HUES6 (cell line): ENCODE measurements at regions not wholly inside any gene's neighbourhood (a gene's known extent, or its start where the extent isn't known, plus 50 kb on each side); places are given as distances from the start of the nearest gene placed in this dataset.
A peak's percentile ranks its signal among the peaks of the same experiment; 100 is the strongest.

Source experiments
- H3K27ac ChIP-seq: 2 replicates; pipeline ENCODE4 v1.7.0; 2013; ENCODE audit warnings: low read depth, mild to moderate bottlenecking, low read length, inconsistent platforms
- H3K27me3 ChIP-seq: 2 replicates; pipeline ENCODE4 v1.6.1; 2013; ENCODE audit warnings: low read length; ENCODE audit not compliant: control insufficient read depth, insufficient read depth
- H3K36me3 ChIP-seq: 2 replicates; pipeline ENCODE4 v1.6.1; 2013; ENCODE audit warnings: low read length; ENCODE audit not compliant: control insufficient read depth, insufficient read depth
- H3K4me1 ChIP-seq: 2 replicates; pipeline ENCODE4 v1.6.1; 2013; ENCODE audit warnings: low read length; ENCODE audit not compliant: control insufficient read depth, insufficient read depth
- H3K4me3 ChIP-seq: 2 replicates; pipeline ENCODE4 v1.5.1; 2013; ENCODE audit warnings: low read depth, low read length
- H3K9ac ChIP-seq: one replicate; pipeline ENCODE4 v1.6.1; 2013; ENCODE audit warnings: mild to moderate bottlenecking, low read length
- H3K9me3 ChIP-seq: 2 replicates; pipeline ENCODE4 v1.6.1; 2013; ENCODE audit warnings: low read depth, low read length; ENCODE audit not compliant: control insufficient read depth, insufficient read depth

- H3K27me3 ChIP-seq, result peaks cover 60% of the 10 kb centered on the region
- H3K4me1 ChIP-seq, result peaks cover 11% of the 10 kb centered on the region
Observed at GRCh38 chr17:56674401-56674925, 81.0 kb downstream of the NOG start.

DNA sequence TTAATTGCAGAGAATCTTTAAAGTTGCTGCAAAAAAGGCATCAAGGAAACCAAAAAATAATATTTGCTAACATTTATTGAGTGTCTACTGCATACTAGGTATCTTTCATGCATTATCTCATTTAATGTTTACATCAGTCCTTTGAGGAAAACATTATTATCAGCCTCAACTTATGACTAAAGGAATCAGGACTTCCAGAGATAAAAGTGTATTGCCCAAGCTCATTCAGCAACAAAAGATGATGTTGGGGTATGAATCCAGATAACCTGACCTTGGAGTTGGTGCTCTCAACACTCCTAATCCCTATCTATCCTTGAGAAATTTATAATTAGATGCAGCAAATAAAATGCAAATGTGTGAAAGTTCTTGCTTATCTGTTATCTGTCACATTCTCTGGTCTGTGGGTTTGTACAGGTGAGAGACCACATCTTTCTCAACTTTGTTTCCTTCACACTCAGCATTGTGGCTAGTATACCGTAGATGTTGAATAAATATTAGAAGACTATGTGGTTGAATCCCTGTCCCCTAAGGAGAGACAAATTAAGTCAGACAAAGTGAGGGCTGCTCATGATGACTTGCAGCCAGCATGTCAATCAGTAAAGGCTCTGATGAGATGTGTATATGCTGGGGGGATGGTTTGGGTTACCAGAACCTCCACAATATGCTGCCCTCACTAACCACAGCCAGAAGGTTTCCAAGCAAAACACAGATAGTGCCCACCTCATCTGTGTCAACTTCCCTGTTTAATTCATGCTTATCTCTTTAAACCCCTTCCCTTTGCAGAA lies 82.6 kb downstream of the NOG start:
- H3K9me3 ChIP-seq, result no peaks in the 10 kb centered on the region
- H3K4me3 ChIP-seq, result no peak overlapping the region
- peaks cover 71% of the 10 kb centered on the region for H3K27me3 ChIP-seq
- no peaks in the 10 kb centered on the region for H3K36me3 ChIP-seq
- no peak overlapping the region for H3K9ac ChIP-seq
- peaks cover 11% of the 10 kb centered on the region for H3K4me1 ChIP-seq
- no peak overlapping the region for H3K27ac ChIP-seq

More at GRCh38 chr17:56674401-56674925, 81.0 kb downstream of the NOG start:
- Histone ChIP-seq H3K27ac (no peak overlapping the region), H3K36me3 (no peaks in the 10 kb centered on the region), H3K4me3 (no peak overlapping the region), H3K9ac (no peak overlapping the region), H3K9me3 (no peaks in the 10 kb centered on the region)

DNA sequence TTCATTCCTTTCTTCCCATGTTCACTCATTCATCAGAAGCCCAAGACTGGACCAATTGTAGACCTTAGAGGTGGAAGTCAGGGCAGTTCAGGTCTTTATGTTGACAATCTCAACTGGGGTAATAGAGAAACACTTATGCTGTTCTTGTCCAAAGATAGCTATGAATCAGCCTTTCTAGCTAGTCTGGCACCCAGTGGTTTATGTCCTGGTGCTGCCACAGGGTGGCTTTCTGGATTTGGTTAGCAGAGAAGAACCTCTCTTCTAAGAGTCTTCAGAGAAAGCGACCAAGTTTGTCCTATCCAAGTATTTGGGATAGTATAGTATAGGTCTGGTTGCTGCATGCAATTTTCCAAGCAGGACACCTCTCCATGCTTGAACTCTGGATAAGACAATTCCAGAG lies 83.3 kb downstream of the NOG start:
- Histone ChIP-seq H3K9ac (no peak overlapping the region), H3K27me3 (peaks cover 71% of the 10 kb centered on the region), H3K9me3 (no peaks in the 10 kb centered on the region), H3K36me3 (no peaks in the 10 kb centered on the region), H3K4me3 (no peak overlapping the region), H3K4me1 (peaks cover 11% of the 10 kb centered on the region), H3K27ac (no peak overlapping the region)

- H3K4me1 ChIP-seq, result peaks cover 11% of the 10 kb centered on the region
- H3K9ac ChIP-seq, result peak overlapping the region; percentile 14
- H3K27ac ChIP-seq, result no peak overlapping the region
- H3K4me3 ChIP-seq, result peak overlapping the region; percentile 60
- H3K9me3 ChIP-seq, result no peaks in the 10 kb centered on the region
- no peaks in the 10 kb centered on the region for H3K36me3 ChIP-seq
- peaks cover 65% of the 10 kb centered on the region for H3K27me3 ChIP-seq
Observed at GRCh38 chr17:56678249-56679114, 85.0 kb downstream of the NOG start.

- peaks cover 62% of the 10 kb centered on the region for H3K27me3 ChIP-seq
- H3K27ac ChIP-seq, result no peak overlapping the region
- H3K4me3 ChIP-seq, result peak overlapping the region; percentile 60
- peaks cover 11% of the 10 kb centered on the region for H3K4me1 ChIP-seq
- H3K9me3 ChIP-seq, result no peaks in the 10 kb centered on the region
- no peaks in the 10 kb centered on the region for H3K36me3 ChIP-seq
- H3K9ac ChIP-seq, result peak overlapping the region; percentile 14
Observed at GRCh38 chr17:56679115-56679776, 85.7 kb downstream of the NOG start.

- Histone ChIP-seq H3K27me3 (peaks cover 57% of the 10 kb centered on the region), H3K4me1 (peaks cover 11% of the 10 kb centered on the region), H3K9ac (no peak overlapping the region), H3K36me3 (no peaks in the 10 kb centered on the region), H3K9me3 (no peaks in the 10 kb centered on the region), H3K27ac (no peak overlapping the region), H3K4me3 (no peak overlapping the region)
Observed at GRCh38 chr17:56679777-56680422, 86.4 kb downstream of the NOG start.

DNA sequence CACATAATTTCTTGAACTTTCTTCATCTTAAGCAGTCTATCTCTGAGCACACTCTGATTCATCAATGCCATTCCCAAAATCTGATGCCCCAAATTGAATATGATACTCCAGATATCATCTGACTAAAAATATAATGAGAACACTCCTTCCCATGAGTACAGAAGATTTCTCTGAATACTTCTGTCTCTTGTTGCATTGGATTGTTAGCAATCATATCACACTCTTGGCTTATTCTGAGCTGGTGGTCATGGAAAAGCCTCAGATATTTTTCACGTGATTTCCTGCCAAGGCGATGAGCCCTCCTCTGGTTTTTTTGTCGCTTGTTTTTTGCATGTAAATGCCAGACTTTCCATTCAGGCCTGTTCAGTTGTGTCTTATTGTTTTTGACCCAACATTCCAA lies 87.2 kb downstream of the NOG start:
- no peaks in the 10 kb centered on the region for H3K9me3 ChIP-seq
- peaks cover 49% of the 10 kb centered on the region for H3K27me3 ChIP-seq
- H3K9ac ChIP-seq, result no peak overlapping the region
- no peak overlapping the region for H3K27ac ChIP-seq
- H3K4me1 ChIP-seq, result peaks cover 11% of the 10 kb centered on the region
- H3K4me3 ChIP-seq, result no peak overlapping the region
- H3K36me3 ChIP-seq, result no peaks in the 10 kb centered on the region

DNA sequence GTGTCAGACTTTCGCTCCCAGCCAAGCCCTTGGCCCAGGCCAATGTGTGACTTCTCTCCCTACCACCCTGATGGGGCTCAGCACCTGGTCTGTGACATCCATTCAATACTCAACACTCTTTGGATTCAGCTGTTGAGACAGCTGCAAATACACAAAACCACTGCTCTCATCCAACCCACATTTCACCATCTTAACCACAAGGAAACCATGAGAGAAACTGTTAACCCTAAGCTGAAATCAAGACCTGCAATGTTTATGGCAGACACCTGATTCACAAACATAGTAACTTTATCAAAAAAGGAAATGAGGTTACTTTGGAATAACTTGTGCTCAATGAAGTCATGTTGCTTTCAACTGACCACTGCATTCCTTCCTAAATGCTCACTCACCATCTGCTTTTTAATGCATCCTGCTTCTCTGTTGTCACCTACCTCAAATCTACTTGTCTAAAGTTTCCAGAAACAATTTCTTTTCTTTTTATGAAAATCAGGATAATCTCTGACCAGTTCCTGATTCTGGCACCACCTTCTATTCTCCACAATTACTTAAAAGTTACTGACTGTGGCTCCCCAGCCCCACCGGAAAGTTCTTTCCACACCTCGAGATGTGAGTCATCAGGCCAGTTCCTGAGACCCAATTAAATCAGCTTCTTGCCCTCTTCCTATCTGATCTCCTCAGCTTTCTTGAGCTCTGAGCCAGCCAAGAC lies 88.2 kb downstream of the NOG start:
- Histone ChIP-seq H3K4me1 (peaks cover 11% of the 10 kb centered on the region), H3K36me3 (no peaks in the 10 kb centered on the region), H3K27ac (no peak overlapping the region), H3K9ac (no peak overlapping the region), H3K9me3 (no peaks in the 10 kb centered on the region), H3K27me3 (peaks cover 39% of the 10 kb centered on the region), H3K4me3 (no peak overlapping the region)

- Histone ChIP-seq H3K4me3 (no peak overlapping the region), H3K9me3 (no peaks in the 10 kb centered on the region), H3K27me3 (no peaks in the 10 kb centered on the region), H3K27ac (no peak overlapping the region), H3K36me3 (no peaks in the 10 kb centered on the region), H3K4me1 (no peaks in the 10 kb centered on the region), H3K9ac (no peak overlapping the region)
Observed at GRCh38 chr17:56688151-56688550, 94.7 kb downstream of the NOG start.
